ENCODE measurements at regions not wholly inside any gene's neighbourhood (a gene's known extent, or its start where the extent isn't known, plus 50 kb on each side); places are given as distances from the start of the nearest gene placed in this dataset.
"Not testable (repeated sequence)": the region's sequence is repeated elsewhere in the genome, so short reads cannot be mapped to it uniquely, and the experiment has no call there.

GRCh38 chr12:127162902-127163301, 1104.1 kb upstream of the TMEM132C start:
- peak; percentile 18 for DNase-seq

DNA sequence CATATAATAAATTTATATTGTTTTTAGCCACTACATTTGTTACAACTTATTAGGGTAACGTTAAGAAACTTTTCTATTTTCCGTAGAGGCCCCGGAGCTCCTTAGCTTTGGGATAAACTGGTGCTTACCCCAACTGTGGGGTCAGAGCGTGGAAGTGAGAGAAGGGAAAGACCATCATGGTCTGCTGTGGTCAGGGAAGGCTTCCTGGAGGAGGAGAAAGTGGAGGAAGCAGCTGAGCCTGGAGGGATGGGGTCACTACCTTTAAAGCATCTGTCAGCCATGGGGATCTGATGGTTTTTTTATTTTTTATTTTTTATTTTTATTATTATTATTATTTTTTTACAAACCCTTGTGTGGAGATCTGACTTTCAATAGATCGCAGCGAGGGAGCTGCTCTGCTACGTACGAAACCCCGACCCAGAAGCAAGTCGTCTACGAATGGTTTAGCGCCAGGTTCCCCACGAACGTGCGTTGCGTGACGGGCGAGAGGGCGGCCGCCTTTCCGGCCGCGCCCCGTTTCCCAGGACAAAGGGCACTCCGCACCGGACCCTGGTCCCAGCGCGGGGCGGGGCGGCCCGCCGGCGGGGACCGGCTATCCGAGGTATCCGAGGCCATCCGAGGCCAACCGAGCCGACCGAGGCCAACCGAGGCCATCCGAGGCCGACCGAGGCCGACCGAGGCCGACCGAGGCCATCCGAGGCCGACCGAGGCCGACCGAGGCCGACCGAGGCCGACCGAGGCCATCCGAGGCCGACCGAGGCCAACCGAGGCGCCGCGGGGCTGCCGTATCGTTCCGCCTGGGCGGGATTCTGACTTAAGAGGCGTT, 1101.2 kb upstream of the TMEM132C start:
- peak; percentile 69 for DNase-seq

DNA sequence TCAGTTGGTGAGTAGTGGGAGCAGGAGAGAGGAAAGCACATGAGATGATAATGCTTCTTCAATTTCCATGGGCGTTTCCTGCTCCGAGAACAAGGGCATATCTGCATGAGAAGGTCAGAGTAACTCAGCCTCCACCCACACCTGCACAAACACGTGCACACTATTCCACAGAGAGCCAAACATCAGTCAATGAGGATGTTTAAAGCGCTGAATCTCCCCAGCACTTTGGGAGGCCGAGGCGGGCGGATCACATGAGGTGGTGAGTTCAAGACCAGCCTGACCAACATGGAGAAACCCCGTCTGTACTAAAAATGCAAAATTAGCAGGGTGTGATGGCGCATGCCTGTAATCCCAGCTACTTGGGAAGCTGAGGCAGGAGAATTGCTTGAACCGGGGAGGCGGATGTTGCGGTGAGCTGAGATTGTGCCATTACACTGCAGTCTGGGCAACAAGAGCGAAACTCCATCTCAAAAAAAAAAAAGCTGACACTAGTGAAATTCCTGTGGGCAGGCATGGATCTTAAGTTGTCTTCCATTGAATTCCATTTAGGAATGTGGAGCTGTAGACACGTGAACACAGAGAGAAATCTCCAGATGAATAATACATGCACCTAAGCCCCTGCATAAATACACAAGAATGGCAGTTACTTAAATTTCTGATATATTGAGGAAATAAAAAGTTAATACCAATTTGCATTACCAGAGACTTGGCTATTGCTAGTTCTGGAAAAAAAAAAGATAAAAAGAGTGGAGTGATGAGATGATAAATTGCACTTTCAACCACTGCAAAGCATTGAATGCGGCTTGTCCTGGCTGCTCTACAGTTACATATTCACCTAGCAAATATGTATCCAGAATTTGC, 1097.4 kb upstream of the TMEM132C start:
- no peak for DNase-seq

- DNase-seq = no peak
Observed at GRCh38 chr12:127170226-127171180, 1096.5 kb upstream of the TMEM132C start.

DNA sequence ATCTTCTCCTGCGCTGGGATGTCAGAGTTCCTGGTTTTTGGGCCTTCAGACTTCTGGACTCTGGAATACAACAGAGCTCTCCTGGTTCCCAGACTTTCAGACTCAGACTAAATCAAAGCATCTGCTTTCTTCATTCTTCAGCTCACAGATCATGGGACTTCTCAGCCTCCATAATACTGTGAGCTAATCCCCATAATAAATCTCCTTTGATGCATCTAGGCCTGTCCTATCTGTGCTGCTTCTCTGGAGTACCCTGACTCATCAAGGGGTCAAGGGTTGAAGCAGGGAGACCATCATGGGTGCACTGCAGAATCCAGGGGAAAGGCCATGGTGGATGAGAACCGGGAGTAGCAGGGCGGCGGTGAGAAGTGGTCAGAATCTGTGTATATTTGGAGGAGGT, 1094.1 kb upstream of the TMEM132C start:
- DNase-seq = no peak

GRCh38 chr12:127173971-127174370, 1093.0 kb upstream of the TMEM132C start:
- not testable (repeated sequence) for DNase-seq

- no peak for DNase-seq
Observed at GRCh38 chr12:127174881-127175280, 1092.1 kb upstream of the TMEM132C start.

GRCh38 chr12:127175361-127175760, 1091.6 kb upstream of the TMEM132C start:
- DNase-seq = no peak

DNA sequence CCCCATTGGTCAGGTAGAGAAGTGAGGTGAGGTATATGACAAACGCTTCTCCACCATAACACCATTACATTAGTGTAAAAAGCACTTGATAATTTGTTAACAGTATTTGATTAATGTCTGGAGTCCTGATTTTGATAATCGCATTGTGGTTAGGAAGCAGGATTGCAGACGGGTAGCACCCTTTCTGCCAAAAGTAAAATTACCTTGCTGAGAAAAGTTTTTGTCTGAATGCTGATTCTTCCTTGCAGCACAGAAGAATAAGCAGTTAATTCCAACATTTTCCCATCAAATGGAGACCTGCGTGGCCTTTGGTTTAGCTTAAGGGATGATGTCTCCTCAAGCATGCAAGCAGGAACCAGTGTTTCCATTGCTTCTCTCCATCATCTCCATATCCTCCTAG, 1090.2 kb upstream of the TMEM132C start:
- DNase-seq = no peak

DNA sequence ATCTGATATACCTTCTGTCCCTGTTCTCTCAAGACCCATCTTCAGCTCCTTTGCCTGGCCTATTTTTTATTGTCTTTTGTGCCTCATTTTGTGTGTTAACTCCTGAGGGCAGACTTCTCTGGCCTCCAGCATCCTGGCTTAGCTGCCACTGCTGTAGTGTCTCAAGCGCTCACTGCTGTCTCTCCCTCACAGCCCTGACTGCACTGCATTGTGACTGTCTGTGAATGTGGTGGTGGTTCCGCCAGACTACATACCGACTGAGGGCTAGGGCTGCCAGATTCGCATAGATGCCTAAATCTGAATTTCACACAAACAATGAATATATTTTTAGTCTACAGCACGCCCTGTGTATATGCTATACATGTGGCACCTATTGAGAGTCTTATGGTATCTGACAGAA, 1088.9 kb upstream of the TMEM132C start:
- DNase-seq = no peak

DNA sequence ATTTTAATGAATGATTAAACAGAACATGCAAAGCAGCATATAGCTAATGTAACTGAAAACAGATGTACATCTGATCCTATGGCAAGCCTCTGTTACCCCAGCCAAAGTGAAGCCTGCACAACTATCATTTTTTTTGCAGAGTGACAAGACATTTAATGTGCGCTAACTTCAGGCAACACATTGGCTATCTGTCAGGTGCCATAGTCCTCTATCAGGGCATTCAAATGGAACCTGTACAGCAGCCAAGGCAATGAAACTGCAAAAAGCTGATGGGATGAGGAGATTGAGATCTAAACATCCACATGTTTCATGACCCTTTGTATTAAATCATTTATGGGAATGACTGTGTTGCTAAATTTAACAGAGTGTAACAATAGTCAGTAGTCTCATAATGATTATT, 1088.5 kb upstream of the TMEM132C start:
- DNase-seq = no peak

DNA sequence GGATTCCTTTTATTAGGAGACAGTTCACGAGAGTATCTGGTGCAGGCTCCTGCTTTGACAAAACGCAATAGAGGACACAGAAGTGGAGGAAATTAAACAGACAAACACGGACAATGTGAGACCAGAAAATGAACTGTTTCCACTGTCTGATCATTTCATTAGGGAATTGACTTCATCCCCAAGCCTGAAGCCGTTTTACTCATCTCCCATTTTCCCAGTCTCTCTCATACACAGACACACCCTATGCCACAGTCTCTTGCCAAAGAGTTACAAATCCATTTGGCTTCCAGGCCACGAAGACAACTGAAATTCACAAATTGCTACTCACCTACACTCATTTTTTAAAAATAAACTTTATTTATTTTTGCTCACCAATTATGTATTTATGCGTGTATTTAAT, 1087.8 kb upstream of the TMEM132C start:
- no peak for DNase-seq

GRCh38 chr12:127182018-127182417, 1085.0 kb upstream of the TMEM132C start:
- DNase-seq = no peak

- DNase-seq = no peak
Observed at GRCh38 chr12:127189992-127190391, 1077.0 kb upstream of the TMEM132C start.

DNA sequence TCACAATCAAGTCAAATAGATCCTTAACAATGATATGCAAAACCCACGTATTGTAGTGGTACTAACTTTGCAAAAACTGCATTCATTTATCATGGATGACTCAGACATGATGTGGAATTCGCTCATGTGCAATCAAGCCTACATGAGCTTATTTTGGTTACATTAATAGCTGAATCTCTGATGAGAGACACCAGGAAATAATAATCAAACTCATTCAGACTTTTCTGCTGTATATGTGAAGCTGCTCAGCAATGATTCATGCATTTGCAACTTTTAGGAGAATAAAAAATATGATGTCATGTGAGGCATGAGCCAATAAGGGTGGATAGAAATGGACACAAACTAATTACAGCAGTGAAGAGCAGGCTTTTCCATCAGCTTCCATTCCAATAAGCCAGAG, 1075.8 kb upstream of the TMEM132C start:
- DNase-seq = no peak

- no peak for DNase-seq
Observed at GRCh38 chr12:127192391-127192790, 1074.6 kb upstream of the TMEM132C start.

- no peak for DNase-seq
Observed at GRCh38 chr12:127193341-127193740, 1073.6 kb upstream of the TMEM132C start.

- no peak for DNase-seq
Observed at GRCh38 chr12:127194176-127194575, 1072.8 kb upstream of the TMEM132C start.

DNA sequence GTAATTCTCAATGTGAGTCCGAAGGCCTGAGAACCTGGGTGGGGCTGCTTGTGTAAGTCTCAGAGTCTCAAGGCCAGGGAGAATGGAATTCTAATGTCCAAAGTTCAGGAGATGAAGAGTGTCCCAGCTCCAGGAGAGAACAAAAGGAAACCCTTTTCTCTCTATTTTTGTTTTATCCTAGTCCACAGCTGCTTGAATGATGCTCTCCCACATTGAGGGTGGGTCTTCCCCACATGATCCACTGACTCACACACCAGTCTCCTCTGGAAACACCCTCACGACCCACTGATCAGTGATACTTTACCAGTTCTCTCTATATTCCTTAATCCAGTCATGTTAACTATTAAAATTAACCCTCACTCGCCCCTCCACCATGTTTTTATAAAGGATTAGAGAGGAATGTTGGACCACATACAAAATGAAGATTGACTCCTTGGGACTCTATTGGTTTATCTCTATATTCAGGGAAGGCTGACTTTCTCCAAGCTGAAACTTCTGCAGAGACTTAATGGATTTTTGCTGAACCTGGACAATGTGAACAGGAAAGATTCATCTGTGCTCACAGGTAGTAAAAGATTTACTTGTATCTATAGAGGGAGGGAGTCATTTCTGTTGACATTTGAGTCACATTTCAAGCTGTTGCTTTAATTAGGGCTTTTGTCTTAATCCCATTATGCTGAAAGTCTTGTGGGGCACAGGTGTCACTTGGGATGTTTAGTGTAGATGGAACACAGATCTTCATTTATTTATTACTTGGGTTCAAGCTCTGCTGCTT, 1061.0 kb upstream of the TMEM132C start:
- DNase-seq = no peak

GRCh38 chr12:127209318-127209717, 1057.7 kb upstream of the TMEM132C start:
- no peak for DNase-seq

DNA sequence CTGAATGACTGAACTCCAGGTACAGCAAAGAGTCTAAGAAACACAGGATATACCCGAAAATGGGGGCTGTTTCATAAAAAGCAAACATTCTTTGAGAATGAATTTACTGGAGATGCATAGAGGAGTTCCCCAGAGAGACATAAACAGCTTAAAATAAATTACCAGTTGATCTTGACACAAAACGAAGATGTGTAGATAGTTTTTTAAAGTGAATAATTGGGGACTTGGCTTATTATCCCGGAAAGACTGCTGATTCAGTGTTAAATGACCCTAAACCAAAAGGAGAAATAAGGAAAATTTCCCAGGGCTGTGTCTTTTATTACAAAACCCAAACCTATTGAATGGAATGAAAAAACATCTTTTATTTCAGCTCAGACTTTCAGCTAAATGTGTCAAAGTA, 1052.8 kb upstream of the TMEM132C start:
- no peak for DNase-seq

DNA sequence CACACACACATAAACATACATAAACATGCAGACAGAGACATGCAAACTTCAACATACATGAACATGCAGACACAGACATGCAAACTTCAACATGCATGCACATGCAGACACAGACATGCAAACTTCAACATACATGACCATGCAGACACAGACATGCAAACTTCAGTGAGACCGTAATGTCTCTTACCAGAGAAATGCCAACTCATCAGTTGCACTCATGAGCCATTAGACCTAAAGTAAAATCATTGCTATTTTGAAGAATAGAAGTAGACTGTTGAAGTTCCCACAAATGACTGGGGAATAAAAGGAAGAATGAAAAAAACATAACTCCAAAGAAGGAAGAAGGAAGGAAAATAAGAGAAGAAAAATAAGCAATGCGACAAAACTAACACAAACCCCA, 1044.0 kb upstream of the TMEM132C start:
- DNase-seq = no peak
